ENCODE measurements at regions not wholly inside any gene's neighbourhood (a gene's known extent, or its start where the extent isn't known, plus 50 kb on each side); places are given as distances from the start of the nearest gene placed in this dataset.

- no peak for DNase-seq
- 65 to 72% (median 71%) methylated on average over 3 of the region's 3 CpGs for WGBS, 4 donors
- intact Hi-C loops (cut with DNase I), result loop anchor here in 1 of 10 donors (5.0 kb wide), 1 partner anchor 153 kb away; no protein-coding TSS in a partner anchor
- H3K27ac ChIP-seq, result no peak overlapping the region
- no peak overlapping the region for H3K4me3 ChIP-seq
- no peaks in the 10 kb centered on the region for H3K36me3 ChIP-seq
- ATAC-seq, result no peak
- no peaks in the 10 kb centered on the region for H3K9me3 ChIP-seq
- no peaks in the 10 kb centered on the region for H3K27me3 ChIP-seq
- H3K4me1 ChIP-seq, result peaks cover 0 to 26% (median 2%) of the 10 kb centered on the region in 12 donors
- TF ChIP-seq, protein P1, sequence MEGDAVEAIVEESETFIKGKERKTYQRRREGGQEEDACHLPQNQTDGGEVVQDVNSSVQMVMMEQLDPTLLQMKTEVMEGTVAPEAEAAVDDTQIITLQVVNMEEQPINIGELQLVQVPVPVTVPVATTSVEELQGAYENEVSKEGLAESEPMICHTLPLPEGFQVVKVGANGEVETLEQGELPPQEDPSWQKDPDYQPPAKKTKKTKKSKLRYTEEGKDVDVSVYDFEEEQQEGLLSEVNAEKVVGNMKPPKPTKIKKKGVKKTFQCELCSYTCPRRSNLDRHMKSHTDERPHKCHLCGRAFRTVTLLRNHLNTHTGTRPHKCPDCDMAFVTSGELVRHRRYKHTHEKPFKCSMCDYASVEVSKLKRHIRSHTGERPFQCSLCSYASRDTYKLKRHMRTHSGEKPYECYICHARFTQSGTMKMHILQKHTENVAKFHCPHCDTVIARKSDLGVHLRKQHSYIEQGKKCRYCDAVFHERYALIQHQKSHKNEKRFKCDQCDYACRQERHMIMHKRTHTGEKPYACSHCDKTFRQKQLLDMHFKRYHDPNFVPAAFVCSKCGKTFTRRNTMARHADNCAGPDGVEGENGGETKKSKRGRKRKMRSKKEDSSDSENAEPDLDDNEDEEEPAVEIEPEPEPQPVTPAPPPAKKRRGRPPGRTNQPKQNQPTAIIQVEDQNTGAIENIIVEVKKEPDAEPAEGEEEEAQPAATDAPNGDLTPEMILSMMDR (IDR thresholded peaks at IDR 0.05), result no peak
- no peak for TF ChIP-seq POLR2A (IDR thresholded peaks at IDR 0.05)
Measured at GRCh38 chr3:23649448-23649847, 156.3 kb upstream of the UBE2E1 start.

- DNase-seq (no peak), ATAC-seq (peak in 3 of 4 donors; percentile 36 to 41 (median 41))
- intact Hi-C loops (cut with DNase I), result no loop called here
- H3K4me3 ChIP-seq, result no peak overlapping the region
- no peak overlapping the region for H3K27ac ChIP-seq
- TF ChIP-seq POLR2A (IDR thresholded peaks at IDR 0.05), result no peak
- TF ChIP-seq, protein P1 (IDR thresholded peaks at IDR 0.05), result no peak
- WGBS, 4 donors, result 78 to 85% (median 81%) methylated on average over 5 of the region's 5 CpGs
- no peaks in the 10 kb centered on the region for H3K27me3 ChIP-seq
- no peaks in the 10 kb centered on the region for H3K36me3 ChIP-seq
- H3K4me1 ChIP-seq, result peaks cover 0 to 26% (median 2%) of the 10 kb centered on the region in 12 donors
- no peaks in the 10 kb centered on the region for H3K9me3 ChIP-seq
Measured at GRCh38 chr3:23650371-23651140, 155.2 kb upstream of the UBE2E1 start.

- Histone ChIP-seq H3K4me1 (peaks cover 0 to 23% (median 2%) of the 10 kb centered on the region in 12 donors), H3K9me3 (peaks cover 0 to 7% (median 0%) of the 10 kb centered on the region in 12 donors), H3K36me3 (no peaks in the 10 kb centered on the region), H3K27ac (no peak overlapping the region), H3K27me3 (no peaks in the 10 kb centered on the region), H3K4me3 (no peak overlapping the region)
- ATAC-seq (no peak), DNase-seq (no peak)
- intact Hi-C loops (cut with DNase I), result no loop called here
- 61 to 76% (median 66%) methylated on average over 9 of the region's 9 CpGs for WGBS, 4 donors
- no peak for TF ChIP-seq POLR2A (IDR thresholded peaks at IDR 0.05)
- TF ChIP-seq, protein P1 (IDR thresholded peaks at IDR 0.05), result no peak
Measured at GRCh38 chr3:23653647-23654525, 151.9 kb upstream of the UBE2E1 start.

- H3K36me3 ChIP-seq, result no peaks in the 10 kb centered on the region
- peaks cover 0 to 7% (median 0%) of the 10 kb centered on the region in 12 donors for H3K9me3 ChIP-seq
- DNase-seq, result no peak
- H3K27ac ChIP-seq, result no peak overlapping the region
- WGBS, 4 donors, result 90 to 99% (median 92%) methylated on average over 3 of the region's 3 CpGs
- no peak for ATAC-seq
- H3K27me3 ChIP-seq, result no peaks in the 10 kb centered on the region
- H3K4me3 ChIP-seq, result no peak overlapping the region
- intact Hi-C loops (cut with DNase I), result no loop called here
- peaks cover 0 to 25% (median 0%) of the 10 kb centered on the region in 12 donors for H3K4me1 ChIP-seq
- TF ChIP-seq POLR2A (IDR thresholded peaks at IDR 0.05), result no peak
- TF ChIP-seq, protein P1 (IDR thresholded peaks at IDR 0.05), result no peak
Measured at GRCh38 chr3:23654571-23654970, 151.2 kb upstream of the UBE2E1 start.

All from heart left ventricle (tissue), 16 donors.